Stomach (tissue), 8 donors: ENCODE measurements at regions not wholly inside any gene's neighbourhood (a gene's known extent, or its start where the extent isn't known, plus 50 kb on each side); places are given as distances from the start of the nearest gene placed in this dataset.

Source experiments
- DNase-seq, 2 donors: peaks; one replicate each; pipeline versions ENCODE4 v3.0.0 to v3.0.0-alpha.2; 2013 to 2019
- H3K27ac ChIP-seq, 5 donors: fragments of 200-600 bp in 4 of 5; sonication (generic) in 4 of 5; one replicate each; pipeline ENCODE4 v1.5.1; 2013 to 2019; ENCODE audit warnings: mild to moderate bottlenecking in 1 of 5, moderate library complexity in 1 of 5
- H3K27me3 ChIP-seq, 3 donors: fragments of 200-600 bp; sonication (generic); one replicate each; pipeline ENCODE4 v1.5.1; 2017 to 2019; ENCODE audit warnings: mixed run types in 1 of 3
- H3K36me3 ChIP-seq, 4 donors: fragments of 200-600 bp; sonication (generic); 1 replicate in 3 of 4; 2 replicates in 1 of 4; pipeline ENCODE4 v1.5.1; 2016 to 2019
- H3K4me1 ChIP-seq, 4 donors: fragments of 200-600 bp; sonication (generic); one replicate each; pipeline ENCODE4 v1.5.1; 2016 to 2019
- H3K4me3 ChIP-seq, 4 donors: fragments of 200-600 bp; sonication (generic) in 3 of 4; one replicate each; pipeline ENCODE4 v1.5.1; 2016 to 2019; ENCODE audit warnings: mild to moderate bottlenecking in 1 of 4
- H3K9me3 ChIP-seq, 4 donors: fragments of 200-600 bp; sonication (generic); one replicate each; pipeline ENCODE4 v1.5.1; 2016 to 2019
- EP300 ChIP-seq: sonication (generic); formaldehyde crosslinking; IDR thresholded peaks from one replicate; pipeline ENCODE4 v1.6.1; 2017; ENCODE audit warnings: antibody characterized with exemption
- POLR2A ChIP-seq, 4 donors: fragments of 450-650 bp; IDR thresholded peaks; one replicate each; pipeline ENCODE4 v1.6.1; 2016; ENCODE audit warnings: antibody characterized with exemption in 4 of 4, control low read depth in 2 of 4, mild to moderate bottlenecking in 1 of 4, moderate library complexity in 1 of 4
- POLR2AphosphoS5 ChIP-seq, 3 donors: sonication (generic); formaldehyde crosslinking; IDR thresholded peaks; one replicate each; pipeline ENCODE4 v1.6.1; 2016; ENCODE audit warnings: antibody characterized with exemption in 3 of 3
- WGBS, 5 donors: extraction: QIAGEN DNeasy Blood & Tissue Kit in 3 of 5; methylation state at CpG; one replicate each; pipeline versions ENCODE4 v1.1.5 to v1.1.7; 2013 to 2018; 5-methylcytosine and 5-hydroxymethylcytosine counted together
- intact Hi-C: fragments of 100-400 bp; cut with DNase I; formaldehyde crosslinking; loops from one replicate; pipeline ENCODE4 v1.15.1; 2023; ENCODE audit warnings: low total_unique reads
- TF ChIP-seq, protein P1 (sequence below), 7 experiments: fragments of 450-650 bp in 4 of 7; fragments of 200-600 bp in 3 of 7; sonication (generic) in 3 of 7; IDR thresholded peaks; one replicate each; pipeline ENCODE4 v1.5.1; 2016 to 2019; ENCODE audit warnings: antibody characterized with exemption in 7 of 7, control low read depth in 2 of 7, mild to moderate bottlenecking in 1 of 7
- donor health status: healthy with polysubstance abuse.
- donor health status: Bipolar disorder and iron deficiency.
- donor health status: healthy.

- H3K36me3 ChIP-seq: no peaks in the 10 kb centered on the region
- DNase-seq: no peak
- TF ChIP-seq POLR2AphosphoS5 (IDR thresholded peaks at IDR 0.05) (no peak), EP300 (no peak)
- intact Hi-C loops: no loop called here
- H3K4me1 ChIP-seq: peaks cover 0 to 2% (median 0%) of the 10 kb centered on the region in 4 donors
- whole genome bisulfite sequencing, 5 donors: 92 to 97% (median 97%) methylated on average over 4 of the region's 4 CpGs
- no peak overlapping the region for H3K27ac ChIP-seq
- H3K9me3 ChIP-seq: no peaks in the 10 kb centered on the region
- no peak overlapping the region for H3K4me3 ChIP-seq
- no peaks in the 10 kb centered on the region for H3K27me3 ChIP-seq
Observed at GRCh38 chr1:229037806-229038405, 233.0 kb upstream of the RAB4A start.

DNA sequence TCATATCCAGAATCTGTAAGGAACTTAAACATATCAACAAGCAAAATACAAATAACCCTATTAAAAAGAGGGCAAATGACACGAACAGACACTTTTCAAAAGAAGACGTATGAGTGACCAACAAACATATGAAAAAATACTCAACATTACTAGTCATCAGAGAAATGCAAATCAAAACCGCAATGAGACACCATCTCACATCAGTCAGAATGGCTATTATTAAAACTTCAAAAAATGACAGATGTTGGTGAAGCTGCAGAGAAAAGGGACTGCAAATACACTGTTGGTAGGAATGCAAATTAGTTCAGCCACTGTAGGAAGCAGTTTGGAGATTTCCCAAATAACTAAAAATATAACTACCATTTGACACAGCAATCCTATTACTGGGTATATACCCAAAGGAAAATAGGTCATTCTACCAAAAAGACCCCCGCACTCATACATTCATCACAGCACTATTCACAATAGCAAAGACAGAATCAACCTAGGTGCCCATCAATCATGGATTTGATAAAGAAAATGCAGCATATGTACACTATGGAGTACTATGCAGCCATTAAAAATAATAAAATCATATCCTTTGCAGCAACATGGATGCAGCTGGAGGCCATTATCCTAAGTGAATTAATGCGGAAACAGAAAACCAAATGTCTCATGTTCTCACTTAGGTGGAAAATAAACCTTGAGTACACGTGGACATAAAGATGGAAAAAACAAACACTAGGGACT, 230.1 kb upstream of the RAB4A start:
- H3K4me3 ChIP-seq: no peak overlapping the region
- H3K27me3 ChIP-seq: no peaks in the 10 kb centered on the region
- H3K27ac ChIP-seq: no peak overlapping the region
- H3K4me1 ChIP-seq: no peaks in the 10 kb centered on the region
- no peaks in the 10 kb centered on the region for H3K36me3 ChIP-seq
- intact Hi-C loops: no loop called here
- H3K9me3 ChIP-seq: no peaks in the 10 kb centered on the region
- WGBS, 5 donors: 88 to 95% (median 91%) methylated on average over 6 of the region's 6 CpGs
- no peak for DNase-seq
- TF ChIP-seq POLR2A (IDR thresholded peaks at IDR 0.05) (no peak), EP300 (no peak), POLR2AphosphoS5 (IDR thresholded peaks at IDR 0.05) (no peak)
- TF ChIP-seq, protein P1, sequence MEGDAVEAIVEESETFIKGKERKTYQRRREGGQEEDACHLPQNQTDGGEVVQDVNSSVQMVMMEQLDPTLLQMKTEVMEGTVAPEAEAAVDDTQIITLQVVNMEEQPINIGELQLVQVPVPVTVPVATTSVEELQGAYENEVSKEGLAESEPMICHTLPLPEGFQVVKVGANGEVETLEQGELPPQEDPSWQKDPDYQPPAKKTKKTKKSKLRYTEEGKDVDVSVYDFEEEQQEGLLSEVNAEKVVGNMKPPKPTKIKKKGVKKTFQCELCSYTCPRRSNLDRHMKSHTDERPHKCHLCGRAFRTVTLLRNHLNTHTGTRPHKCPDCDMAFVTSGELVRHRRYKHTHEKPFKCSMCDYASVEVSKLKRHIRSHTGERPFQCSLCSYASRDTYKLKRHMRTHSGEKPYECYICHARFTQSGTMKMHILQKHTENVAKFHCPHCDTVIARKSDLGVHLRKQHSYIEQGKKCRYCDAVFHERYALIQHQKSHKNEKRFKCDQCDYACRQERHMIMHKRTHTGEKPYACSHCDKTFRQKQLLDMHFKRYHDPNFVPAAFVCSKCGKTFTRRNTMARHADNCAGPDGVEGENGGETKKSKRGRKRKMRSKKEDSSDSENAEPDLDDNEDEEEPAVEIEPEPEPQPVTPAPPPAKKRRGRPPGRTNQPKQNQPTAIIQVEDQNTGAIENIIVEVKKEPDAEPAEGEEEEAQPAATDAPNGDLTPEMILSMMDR (IDR thresholded peaks at IDR 0.05): no peak

DNA sequence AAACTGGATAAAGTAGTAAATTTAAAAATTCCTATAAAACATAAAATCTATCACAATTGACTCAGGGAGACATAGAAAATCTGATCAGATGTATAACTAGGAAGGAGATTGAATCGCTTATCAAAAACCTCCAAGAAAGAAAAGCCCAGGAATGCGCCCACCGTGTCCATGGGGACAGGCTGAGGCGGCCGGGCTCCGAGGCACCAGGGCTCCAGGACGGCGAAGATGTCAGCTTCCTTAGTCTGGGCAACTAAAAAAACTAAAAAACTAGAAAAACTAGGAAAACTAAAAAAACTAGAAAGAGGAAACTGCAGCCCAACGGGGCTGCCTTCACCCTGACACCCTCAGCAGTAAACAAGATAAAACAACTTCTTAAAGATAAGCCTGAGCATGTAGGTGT, 229.0 kb upstream of the RAB4A start:
- no peaks in the 10 kb centered on the region for H3K27me3 ChIP-seq
- 67 to 85% (median 77%) methylated on average over 9 of the region's 9 CpGs for WGBS, 5 donors
- no peaks in the 10 kb centered on the region for H3K36me3 ChIP-seq
- DNase-seq: no peak
- intact Hi-C loops: no loop called here
- TF ChIP-seq POLR2A (IDR thresholded peaks at IDR 0.05) (no peak), POLR2AphosphoS5 (IDR thresholded peaks at IDR 0.05) (no peak), EP300 (no peak)
- TF ChIP-seq, protein P1 (IDR thresholded peaks at IDR 0.05): no peak
- H3K27ac ChIP-seq: no peak overlapping the region
- no peak overlapping the region for H3K4me3 ChIP-seq
- no peaks in the 10 kb centered on the region for H3K9me3 ChIP-seq
- no peaks in the 10 kb centered on the region for H3K4me1 ChIP-seq

DNA sequence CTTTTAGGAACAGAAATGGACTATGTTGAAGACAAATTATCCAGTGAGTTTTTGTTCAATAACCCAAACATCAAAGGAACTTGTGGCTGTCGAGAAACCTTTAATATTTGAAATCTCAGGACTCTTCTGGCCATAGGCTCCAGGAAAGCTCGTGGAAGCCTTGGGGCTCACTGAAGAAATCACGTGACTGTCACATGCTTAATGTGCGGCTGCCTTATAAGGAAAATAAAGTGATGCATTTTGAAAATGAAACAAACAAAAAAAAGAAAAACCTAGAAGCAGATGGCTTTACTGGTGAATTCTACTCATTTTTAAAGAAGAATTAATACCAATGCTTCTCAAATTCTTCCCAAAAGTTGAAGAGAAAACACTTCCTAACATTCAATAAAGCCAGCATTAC, 228.4 kb upstream of the RAB4A start:
- no peaks in the 10 kb centered on the region for H3K27me3 ChIP-seq
- no peaks in the 10 kb centered on the region for H3K9me3 ChIP-seq
- TF ChIP-seq EP300 (no peak), POLR2A (IDR thresholded peaks at IDR 0.05) (no peak), POLR2AphosphoS5 (IDR thresholded peaks at IDR 0.05) (no peak)
- H3K27ac ChIP-seq: no peak overlapping the region
- no peak overlapping the region for H3K4me3 ChIP-seq
- no peaks in the 10 kb centered on the region for H3K36me3 ChIP-seq
- WGBS, 5 donors: 62 to 90% (median 76%) methylated on average over 4 of the region's 4 CpGs
- intact Hi-C loops: no loop called here
- DNase-seq: no peak
- H3K4me1 ChIP-seq: no peaks in the 10 kb centered on the region

GRCh38 chr1:229043115-229043514, 227.8 kb upstream of the RAB4A start:
- intact Hi-C loops: no loop called here
- H3K4me3 ChIP-seq: no peak overlapping the region
- H3K4me1 ChIP-seq: no peaks in the 10 kb centered on the region
- 75 to 87% (median 83%) methylated on average over 2 of the region's 2 CpGs for WGBS, 5 donors
- H3K9me3 ChIP-seq: no peaks in the 10 kb centered on the region
- no peak for TF ChIP-seq POLR2AphosphoS5 (IDR thresholded peaks at IDR 0.05)
- TF ChIP-seq POLR2A (IDR thresholded peaks at IDR 0.05): no peak
- TF ChIP-seq EP300: no peak
- H3K27ac ChIP-seq: no peak overlapping the region
- no peak for DNase-seq
- no peaks in the 10 kb centered on the region for H3K36me3 ChIP-seq
- H3K27me3 ChIP-seq: no peaks in the 10 kb centered on the region
